ENCODE measurements at regions not wholly inside any gene's neighbourhood (a gene's known extent, or its start where the extent isn't known, plus 50 kb on each side); places are given as distances from the start of the nearest gene placed in this dataset.

- no peak for DNase-seq
These were observed 71.0 kb upstream of the SALL3 start for GRCh38 chr18:78908462-78909260.

GRCh38 chr18:78911751-78912283, 67.8 kb upstream of the SALL3 start:
- DNase-seq: no peak

GRCh38 chr18:78912336-78912735, 67.3 kb upstream of the SALL3 start:
- DNase-seq: no peak

- no peak for DNase-seq
These were observed 66.8 kb upstream of the SALL3 start for GRCh38 chr18:78912844-78913243.

- no peak for DNase-seq
These were observed 66.2 kb upstream of the SALL3 start for GRCh38 chr18:78913395-78913794.

- DNase-seq: no peak
These were observed 65.8 kb upstream of the SALL3 start for GRCh38 chr18:78913830-78914231.

- no peak for DNase-seq
These were observed 65.2 kb upstream of the SALL3 start for GRCh38 chr18:78914249-78914935.

GRCh38 chr18:78915446-78916008, 64.1 kb upstream of the SALL3 start:
- DNase-seq: no peak

- no peak for DNase-seq
These were observed 60.9 kb upstream of the SALL3 start for GRCh38 chr18:78918707-78919106.

- no peak for DNase-seq
These were observed 59.7 kb upstream of the SALL3 start for GRCh38 chr18:78919956-78920355.

- DNase-seq: no peak
These were observed 59.0 kb upstream of the SALL3 start for GRCh38 chr18:78920456-78921138.

GRCh38 chr18:78922856-78923255, 56.8 kb upstream of the SALL3 start:
- DNase-seq: no peak

- DNase-seq: no peak
These were observed 55.3 kb upstream of the SALL3 start for GRCh38 chr18:78924301-78924700.

- no peak for DNase-seq
These were observed 54.7 kb upstream of the SALL3 start for GRCh38 chr18:78924786-78925540.

- no peak for DNase-seq
These were observed 53.9 kb upstream of the SALL3 start for GRCh38 chr18:78925557-78926242.

GRCh38 chr18:78926243-78926615, 53.4 kb upstream of the SALL3 start:
- DNase-seq: no peak

GRCh38 chr18:78927156-78927555, 52.5 kb upstream of the SALL3 start:
- no peak for DNase-seq

GRCh38 chr18:78927616-78928015, 52.0 kb upstream of the SALL3 start:
- no peak for DNase-seq

- no peak for DNase-seq
These were observed 51.5 kb upstream of the SALL3 start for GRCh38 chr18:78928076-78928475.

GRCh38 chr18:78929516-78929915, 50.1 kb upstream of the SALL3 start:
- no peak for DNase-seq

Data from SHP77 treated with DMSO at 0.1 percent for 48 hours (cell line).